GM21360 (cell line): ENCODE measurements at regions not wholly inside any gene's neighbourhood (a gene's known extent, or its start where the extent isn't known, plus 50 kb on each side); places are given as distances from the start of the nearest gene placed in this dataset.

Experiments used
- ATAC-seq: cut with Tn5 transposase; IDR thresholded peaks from one replicate; pipeline ENCODE4 v1.9.1; 2021; ENCODE audit warnings: mild to moderate bottlenecking, moderate library complexity; ENCODE audit not compliant: unreplicated experiment

- peak; percentile 78 for ATAC-seq
Observed at GRCh38 chr20:22333885-22334545, 250.4 kb downstream of the FOXA2 start.

GRCh38 chr20:22324505-22324904 is 259.9 kb downstream of the FOXA2 start:
- ATAC-seq = no peak

- ATAC-seq = no peak
Observed at GRCh38 chr20:22322513-22322912, 261.9 kb downstream of the FOXA2 start.

DNA sequence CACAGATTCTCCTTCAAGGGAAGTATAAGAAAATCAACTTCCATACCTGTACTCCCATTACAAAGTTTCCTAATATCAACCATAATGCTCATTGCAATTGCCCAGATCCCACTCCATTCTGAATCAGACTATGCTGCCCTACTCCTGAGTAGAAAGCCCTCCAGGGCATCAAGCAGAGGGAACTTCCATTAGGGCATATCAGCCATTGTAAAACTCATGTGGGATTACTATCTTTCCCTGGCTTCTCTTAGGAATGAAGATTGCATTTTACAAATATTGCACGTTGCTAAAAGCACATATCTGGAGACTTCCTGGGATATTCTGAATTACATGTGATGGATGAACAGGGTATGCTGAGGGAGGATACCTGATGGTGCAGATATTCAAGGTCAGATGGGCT is 263.2 kb downstream of the FOXA2 start:
- no peak for ATAC-seq

DNA sequence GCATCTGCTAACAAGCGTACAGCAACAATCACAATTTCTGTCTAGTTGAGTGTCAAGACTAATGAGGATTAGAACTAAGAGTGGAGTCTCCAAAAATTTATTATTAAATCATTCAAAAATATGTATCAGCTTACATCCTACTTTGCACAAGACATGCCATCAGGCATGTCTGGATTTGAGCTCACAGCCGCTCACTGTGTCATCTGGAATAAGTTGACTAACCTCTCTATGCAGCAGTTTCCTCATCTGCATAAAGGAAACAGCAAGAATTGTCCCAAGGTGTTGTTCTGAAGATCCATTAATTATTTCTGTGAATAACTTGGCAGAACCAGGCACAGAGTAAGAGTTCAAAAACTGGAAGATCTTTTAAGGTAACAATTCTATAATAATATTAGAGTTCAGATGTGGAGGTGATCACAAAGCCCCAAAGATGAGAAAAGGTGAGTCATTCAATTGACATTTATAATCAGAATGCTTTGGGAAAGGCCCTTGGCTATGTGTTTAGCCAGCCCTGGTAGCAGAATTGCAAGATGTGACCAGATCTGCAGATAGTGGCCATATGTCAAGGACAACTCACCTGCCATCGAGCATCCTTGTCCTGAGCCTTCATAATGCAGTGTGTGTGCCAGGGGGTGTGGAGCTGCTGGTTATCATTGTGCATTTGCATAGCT is 264.0 kb downstream of the FOXA2 start:
- no peak for ATAC-seq

DNA sequence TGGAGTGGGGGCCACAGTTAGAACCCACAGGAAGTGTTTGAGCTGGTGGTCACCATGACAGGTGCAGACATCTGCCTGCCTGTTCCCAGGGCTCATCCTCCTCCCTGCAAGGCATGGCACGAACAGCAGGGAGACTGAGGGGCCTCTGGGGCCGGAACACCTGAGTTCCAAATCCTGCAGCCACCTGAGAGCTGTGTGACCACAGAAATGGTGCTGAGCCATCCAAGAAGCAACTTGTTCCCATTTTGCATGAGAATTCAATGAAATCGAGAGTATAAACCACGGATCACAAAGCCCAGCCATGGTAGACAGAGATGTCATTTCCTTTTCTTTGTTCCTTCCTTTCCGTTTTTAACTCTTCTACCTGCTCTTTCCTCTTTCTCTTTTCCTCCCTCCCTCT is 268.6 kb downstream of the FOXA2 start:
- ATAC-seq = no peak

- no peak for ATAC-seq
Observed at GRCh38 chr20:22315073-22315472, 269.3 kb downstream of the FOXA2 start.

DNA sequence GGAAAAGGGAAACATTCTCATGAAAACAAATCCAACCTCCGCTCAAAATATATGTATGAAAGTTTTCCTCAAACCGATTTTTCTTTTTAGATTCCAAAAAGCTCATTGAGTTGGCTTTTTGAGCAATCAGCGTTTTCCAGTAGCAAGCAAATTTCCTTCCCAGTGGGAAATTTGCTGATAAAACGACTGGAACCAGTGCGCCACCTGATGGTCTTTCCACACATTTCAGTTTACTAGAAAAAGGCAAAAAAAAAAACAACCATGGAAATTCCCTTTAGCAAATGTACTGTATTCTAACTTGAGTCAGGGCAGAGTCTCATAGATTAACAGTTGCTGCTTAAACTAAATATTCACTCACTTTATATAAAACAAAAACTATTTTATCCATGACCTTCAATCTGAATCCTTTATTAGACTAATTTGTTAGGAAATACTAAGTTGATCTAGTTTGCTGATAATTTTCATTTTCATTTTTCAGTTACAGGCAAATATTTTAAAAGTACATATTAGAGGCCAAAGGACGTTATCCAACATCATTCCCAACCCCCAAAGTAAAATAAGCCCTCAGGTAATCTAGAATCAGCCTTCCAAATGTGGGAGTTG is 271.5 kb downstream of the FOXA2 start:
- no peak for ATAC-seq

DNA sequence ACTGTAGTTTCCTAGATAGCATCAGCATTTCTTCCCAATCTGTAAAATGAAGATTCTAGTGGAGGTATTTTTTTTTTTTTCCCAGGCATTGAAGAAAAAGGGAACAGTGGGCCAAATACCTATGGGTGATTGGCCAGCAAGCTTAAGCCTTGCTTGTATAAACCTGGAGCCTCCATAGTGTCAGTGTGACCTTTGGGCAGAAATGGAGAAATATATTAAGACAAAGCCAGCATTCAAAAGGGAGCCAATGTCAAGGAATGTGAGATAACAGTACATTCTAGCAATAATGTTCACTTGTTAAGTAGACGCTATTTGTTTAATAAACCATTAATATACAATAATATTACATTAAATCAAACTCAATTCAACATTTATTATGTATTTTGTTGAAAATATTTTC is 275.4 kb downstream of the FOXA2 start:
- ATAC-seq = no peak

DNA sequence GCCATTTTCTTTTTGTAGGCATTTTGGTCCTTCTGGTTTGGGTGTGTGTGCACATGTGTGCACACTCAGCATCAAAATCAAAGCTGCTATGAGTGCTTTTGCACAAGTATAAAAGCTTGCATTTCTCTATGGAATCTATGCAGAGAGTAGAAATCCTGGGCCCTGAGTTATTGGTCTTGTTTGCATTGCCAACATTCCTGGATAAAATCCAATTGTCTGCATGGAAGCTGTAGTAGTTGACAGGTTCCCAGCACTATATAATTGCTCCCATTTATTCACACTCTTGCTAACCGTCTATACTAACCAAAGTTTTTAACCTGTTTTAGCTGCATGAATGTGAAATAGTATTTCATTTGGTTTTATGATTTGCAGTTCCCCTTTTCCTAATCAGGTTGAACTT is 277.0 kb downstream of the FOXA2 start:
- no peak for ATAC-seq

DNA sequence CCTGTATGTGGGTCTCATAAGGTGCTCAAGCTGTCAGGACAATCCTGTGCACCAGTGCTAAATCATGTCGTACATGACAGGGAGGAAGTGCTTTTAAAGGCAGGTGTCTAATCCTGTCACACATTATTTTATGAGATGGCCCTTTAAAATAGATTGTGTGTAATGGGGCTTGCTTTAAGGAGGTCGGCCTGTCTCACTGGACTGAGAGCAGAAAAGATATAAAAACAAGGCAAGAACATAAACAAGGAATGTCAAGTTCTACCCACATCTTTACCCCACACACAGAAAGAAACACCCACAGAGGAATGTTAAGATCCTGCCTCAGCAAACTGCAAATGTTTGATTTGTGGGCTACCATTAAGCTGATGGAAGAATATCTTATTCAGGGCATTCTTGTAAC is 279.0 kb downstream of the FOXA2 start:
- ATAC-seq = no peak

- ATAC-seq = no peak
Observed at GRCh38 chr20:22303523-22303922, 280.8 kb downstream of the FOXA2 start.

DNA sequence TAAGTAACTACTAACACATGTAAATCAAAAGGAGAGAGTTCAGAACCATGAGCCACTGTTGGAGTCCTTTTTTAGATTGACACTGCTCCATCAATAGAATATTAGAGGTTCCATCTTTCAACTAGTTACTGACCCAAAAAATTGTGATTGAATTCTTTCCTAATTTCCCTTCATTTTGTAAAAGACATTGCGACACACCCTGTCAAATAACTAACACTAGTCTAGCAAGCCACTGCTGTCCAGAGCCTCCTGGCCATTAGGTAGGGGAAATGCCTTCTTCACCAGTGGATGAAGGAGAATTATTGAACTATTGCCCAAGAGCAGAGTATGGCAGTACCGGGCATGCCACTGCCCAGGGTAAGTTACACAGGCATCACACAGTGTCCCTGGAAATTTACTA is 282.3 kb downstream of the FOXA2 start:
- ATAC-seq = no peak

DNA sequence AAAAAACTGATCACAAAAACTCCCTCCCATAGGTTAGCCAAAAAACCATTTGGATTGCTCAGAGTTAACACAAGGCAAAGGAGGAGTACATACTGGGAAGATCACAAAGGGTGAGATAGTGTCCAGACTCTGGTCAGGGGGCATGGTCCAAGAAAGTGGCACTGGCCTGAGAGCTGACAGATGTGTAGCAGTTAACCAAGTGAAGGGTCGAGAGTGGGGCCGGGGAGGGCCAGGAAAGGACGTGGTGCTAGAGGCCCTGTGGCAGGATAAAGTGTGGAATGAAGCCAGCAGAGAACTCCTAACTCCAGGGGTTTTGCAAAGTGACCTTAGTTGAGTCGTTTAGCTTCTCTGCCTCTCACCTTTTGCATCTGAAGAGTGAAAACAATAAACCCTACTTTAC is 290.5 kb downstream of the FOXA2 start:
- no peak for ATAC-seq

DNA sequence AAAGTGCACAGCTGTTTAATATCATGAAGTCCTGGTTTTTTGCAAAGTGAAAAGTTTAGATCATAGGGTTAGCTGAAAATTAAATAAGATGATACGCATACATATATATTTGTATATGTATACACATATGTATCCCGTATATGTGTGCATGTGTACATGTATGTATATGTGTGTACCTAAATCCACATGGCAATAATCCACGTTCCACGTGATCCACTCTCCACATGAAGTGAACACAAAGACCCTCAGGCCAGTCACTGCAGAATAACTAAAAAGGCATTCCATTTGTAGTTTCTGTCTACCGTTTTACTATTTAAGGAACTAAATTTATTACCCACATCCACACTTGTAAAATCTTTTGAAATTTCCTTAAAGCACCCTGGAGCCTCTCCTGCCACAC is 294.9 kb downstream of the FOXA2 start:
- no peak for ATAC-seq

DNA sequence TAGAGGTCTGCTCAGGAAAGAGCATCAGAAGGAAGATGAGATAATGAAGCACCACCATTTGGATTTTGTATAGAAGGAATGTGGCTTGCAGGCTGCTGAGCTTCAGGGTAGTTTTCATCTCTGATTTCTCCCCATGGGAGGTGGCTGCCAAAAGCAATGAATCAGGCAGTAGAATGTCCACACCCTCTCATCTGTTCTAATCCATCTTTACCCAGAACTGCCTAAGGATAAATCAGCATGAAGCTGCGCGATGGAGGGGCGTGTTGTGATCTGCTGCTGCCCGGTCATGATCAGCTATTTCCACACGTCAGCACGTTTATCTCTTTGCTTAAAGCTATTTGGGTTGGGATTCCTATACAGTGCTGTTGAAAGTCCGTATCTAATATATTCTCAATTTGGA is 295.4 kb downstream of the FOXA2 start:
- no peak for ATAC-seq

DNA sequence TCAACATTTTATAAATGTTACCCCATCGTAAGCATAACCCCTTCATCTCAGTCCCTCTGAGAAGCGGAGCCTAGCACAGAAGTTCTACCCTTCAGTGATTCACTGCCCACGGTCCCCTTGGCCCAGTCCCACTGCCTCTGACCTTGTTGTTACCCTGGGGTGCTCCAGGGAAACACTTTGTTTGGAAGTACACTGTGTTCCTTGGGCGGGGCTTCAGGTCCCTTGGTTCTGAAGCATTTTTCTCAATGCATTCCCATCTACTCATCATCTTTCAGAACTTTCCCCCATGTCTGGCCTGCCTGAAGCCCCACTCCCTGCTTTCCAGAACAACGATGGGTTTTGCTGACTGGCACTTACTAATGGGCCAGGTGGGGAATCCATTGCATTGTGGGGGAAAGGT is 296.2 kb downstream of the FOXA2 start:
- ATAC-seq = no peak

DNA sequence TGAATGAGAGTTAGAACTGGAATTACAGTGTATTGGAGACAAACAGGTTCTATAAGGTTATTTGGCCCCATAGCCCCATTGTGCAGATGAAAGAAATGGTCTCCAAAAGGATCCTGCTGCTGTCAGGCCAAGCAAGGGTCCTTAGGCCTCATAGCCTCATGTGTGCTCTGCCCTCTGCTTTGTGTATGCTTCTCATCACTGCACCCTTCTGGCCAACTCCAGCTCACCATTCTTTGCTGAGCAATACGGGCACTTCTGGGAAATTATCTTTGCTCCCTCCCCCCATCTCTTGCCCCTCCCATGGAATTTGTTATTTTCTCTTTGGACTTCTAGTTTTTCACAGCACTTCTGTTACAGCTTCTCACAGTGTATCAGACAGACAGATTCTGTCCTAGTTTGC is 298.8 kb downstream of the FOXA2 start:
- no peak for ATAC-seq

- ATAC-seq = no peak
Observed at GRCh38 chr20:22282696-22283095, 301.7 kb downstream of the FOXA2 start.

DNA sequence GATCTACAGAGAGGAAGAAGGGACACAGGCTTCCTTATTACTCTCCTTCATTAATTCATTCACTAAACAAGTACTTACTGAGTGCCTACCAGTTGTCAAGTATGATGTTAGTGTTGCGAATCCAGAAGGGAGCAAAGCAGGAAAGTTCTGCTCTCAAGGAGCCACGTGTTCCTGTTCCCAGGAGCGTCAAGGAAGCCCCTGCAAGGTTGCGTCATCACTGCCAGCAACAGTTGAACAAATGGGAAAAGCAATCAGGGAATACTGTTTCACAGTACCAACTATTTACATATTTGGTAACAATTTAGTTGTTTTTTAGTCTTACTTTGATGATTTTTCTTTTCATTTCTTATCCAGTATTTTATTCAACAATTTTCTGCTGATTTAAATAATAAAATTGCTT is 310.0 kb downstream of the FOXA2 start:
- no peak for ATAC-seq

- no peak for ATAC-seq
Observed at GRCh38 chr20:22268675-22269074, 315.7 kb downstream of the FOXA2 start.

- no peak for ATAC-seq
Observed at GRCh38 chr20:22264917-22265316, 319.5 kb downstream of the FOXA2 start.

DNA sequence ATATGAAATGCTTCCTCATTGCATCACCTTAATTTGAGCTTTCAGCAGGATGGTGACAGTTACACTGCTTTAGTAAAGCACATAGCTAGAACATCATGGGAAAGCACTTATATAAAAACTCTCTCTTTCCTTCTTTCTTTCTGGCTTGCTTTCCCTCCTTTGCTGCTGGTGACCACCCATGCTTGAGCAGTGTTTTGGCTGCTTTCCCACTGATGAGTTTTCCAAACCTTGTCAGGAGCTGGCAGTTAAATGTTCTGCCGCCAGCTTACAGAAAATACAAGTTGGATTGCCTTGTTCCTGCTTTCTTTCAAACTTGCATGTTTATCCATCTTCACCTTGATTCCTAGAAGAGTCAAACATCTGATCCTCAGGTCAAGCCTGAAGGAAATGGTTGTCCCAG is 323.9 kb downstream of the FOXA2 start:
- ATAC-seq = no peak
